ENCODE measurements at regions not wholly inside any gene's neighbourhood (a gene's known extent, or its start where the extent isn't known, plus 50 kb on each side); places are given as distances from the start of the nearest gene placed in this dataset.

DNA sequence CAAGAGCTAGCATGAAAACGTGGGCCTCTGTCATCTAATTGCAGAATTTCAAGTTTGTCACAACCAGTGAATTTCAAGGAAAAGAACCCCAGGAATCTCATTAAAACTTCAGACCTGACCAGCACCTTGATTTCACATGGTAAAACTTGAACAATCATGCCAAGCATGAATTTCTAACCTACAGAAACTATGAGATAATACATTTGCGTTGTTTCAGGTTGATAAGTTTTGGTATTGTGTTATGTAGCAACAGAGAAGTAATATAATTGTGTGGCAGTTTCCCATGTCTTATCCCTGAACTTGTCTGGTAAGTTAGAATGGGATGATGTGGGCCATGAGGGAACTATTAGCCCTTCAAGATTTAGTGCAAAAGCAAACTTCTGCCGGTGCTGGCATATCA lies 530.1 kb downstream of the ANKRD7 start:
- TF ChIP-seq, protein P1, sequence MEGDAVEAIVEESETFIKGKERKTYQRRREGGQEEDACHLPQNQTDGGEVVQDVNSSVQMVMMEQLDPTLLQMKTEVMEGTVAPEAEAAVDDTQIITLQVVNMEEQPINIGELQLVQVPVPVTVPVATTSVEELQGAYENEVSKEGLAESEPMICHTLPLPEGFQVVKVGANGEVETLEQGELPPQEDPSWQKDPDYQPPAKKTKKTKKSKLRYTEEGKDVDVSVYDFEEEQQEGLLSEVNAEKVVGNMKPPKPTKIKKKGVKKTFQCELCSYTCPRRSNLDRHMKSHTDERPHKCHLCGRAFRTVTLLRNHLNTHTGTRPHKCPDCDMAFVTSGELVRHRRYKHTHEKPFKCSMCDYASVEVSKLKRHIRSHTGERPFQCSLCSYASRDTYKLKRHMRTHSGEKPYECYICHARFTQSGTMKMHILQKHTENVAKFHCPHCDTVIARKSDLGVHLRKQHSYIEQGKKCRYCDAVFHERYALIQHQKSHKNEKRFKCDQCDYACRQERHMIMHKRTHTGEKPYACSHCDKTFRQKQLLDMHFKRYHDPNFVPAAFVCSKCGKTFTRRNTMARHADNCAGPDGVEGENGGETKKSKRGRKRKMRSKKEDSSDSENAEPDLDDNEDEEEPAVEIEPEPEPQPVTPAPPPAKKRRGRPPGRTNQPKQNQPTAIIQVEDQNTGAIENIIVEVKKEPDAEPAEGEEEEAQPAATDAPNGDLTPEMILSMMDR (conservative IDR thresholded peaks at IDR 0.05) = no peak
- TF ChIP-seq EZH2 (IDR thresholded peaks at IDR 0.05; ENCODE audit: low read depth) = no peak
